DMS53 treated with DMSO at 0.1 percent for 48 hours (cell line): ENCODE measurements at regions not wholly inside any gene's neighbourhood (a gene's known extent, or its start where the extent isn't known, plus 50 kb on each side); places are given as distances from the start of the nearest gene placed in this dataset.

Experiments
- DNase-seq: peaks from one replicate; lab custom pipeline; 2025; ENCODE audit not compliant: unreplicated experiment; lab: John Stamatoyannopoulos, UW

DNA sequence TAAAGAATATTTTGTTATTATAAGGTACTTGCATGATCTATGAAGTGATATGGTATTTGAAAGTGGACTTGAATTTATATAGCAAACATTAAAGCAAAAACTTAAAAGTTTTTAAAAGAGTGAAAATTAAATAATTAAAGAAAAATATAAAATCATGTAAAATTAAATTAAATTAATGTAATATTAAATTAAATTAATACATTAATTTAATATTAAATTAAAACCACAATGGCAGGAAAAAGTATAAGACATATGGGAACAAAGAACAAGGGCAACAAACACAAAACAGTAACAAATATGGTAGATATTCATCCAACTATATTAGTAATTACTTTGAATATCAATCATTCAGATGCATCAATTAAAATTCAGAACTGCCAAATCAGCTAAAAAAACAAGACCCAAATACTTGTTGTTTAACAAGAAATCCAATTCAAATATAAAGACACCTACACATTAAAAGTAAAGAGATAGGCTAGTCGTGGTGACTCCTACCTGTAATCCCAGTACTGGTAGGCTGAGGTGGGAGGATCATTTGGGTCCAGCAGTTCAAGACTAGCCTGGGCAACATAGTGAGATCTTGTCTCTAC, 992.2 kb upstream of the MIR17HG start:
- no peak for DNase-seq

DNA sequence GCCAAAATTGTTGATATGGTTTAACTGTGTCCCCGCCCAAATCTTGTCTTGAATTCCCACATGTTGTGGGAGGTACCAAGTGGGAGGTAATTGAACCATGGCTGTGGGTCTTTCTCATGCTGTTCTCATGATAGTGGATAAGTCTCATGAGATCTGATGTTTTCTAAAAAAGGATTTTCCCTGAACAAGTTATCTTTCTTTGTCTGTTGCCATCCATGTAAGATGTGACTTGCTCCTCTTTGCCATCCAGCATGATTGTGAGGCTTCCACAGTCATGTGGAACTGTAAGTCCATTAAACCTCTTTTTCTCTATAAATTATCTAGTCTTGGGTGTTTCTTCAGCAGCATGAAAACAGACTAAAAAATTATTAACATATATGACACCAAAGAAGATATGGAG, 986.7 kb upstream of the MIR17HG start:
- DNase-seq = no peak

DNA sequence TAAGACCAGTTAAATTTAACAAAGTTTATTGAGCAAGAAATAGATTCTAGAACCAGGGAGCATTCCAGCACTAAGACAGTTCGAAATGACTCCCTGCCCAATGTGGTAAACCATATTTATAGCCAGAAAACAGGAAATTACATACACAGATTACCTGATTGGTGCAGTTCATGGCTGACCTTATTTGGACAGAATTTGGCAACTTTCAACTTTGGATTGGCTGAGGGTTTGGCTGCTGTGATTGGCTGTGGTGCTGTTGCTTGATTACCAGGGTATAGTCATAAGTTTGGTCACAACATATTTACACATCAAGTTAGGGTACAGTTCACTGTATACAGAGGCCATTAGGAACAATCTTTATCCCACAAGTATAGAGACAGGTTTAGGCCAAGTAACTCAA, 984.8 kb upstream of the MIR17HG start:
- no peak for DNase-seq

DNA sequence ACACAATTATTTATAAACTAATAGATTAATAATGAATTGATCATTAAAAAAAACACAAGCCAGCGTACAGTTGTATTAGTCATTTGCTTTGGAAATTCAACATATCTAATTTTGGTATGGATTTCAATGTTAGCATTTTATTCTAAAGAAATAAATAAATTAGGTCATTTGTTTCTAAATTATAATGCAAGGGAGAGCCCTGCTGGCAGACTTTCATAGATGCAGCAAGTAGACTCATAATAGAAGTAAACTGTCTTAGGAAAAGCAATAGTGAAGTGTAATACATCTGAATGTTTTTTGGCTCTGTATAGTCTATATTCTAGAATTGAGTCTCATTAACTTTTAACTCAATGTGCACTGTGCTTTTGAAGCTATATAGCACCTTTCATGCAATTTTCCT, 982.4 kb upstream of the MIR17HG start:
- DNase-seq = no peak

DNA sequence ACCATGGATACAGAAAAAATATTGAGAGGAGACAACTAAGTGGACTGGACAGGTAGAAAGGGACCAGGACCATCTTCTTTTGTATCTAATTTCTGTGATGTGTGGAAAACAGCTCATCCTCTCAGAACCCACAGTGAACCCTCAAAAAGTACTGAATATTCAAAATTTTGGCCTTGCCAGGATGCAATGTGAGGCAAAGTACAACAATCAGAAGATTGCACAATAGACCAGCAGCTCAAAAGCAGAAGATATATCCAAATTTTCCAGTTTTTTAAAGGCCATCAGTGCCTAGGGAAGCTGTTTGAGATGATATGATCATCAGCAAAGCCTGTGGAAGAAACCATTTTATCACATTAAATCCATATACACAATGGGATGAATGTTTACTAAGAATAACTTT, 973.3 kb upstream of the MIR17HG start:
- no peak for DNase-seq

DNA sequence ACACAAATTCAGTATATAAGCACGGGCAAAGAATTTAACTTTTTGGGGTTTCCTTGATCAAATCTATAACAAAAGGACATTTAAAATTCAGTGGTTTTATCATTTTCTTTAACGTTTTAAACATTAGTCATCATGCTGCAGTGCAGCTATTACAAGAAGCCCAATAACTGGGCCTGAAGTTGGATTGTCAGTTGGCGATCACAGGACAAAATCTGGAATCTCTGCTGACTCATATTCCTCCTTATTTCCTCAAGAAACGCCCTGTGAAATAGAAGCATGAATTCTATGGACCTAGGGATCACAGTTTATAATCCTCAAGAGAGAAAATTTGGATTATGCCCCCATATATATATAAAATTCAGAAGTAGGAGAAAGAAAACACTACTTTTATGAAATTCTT, 971.6 kb upstream of the MIR17HG start:
- no peak for DNase-seq

DNA sequence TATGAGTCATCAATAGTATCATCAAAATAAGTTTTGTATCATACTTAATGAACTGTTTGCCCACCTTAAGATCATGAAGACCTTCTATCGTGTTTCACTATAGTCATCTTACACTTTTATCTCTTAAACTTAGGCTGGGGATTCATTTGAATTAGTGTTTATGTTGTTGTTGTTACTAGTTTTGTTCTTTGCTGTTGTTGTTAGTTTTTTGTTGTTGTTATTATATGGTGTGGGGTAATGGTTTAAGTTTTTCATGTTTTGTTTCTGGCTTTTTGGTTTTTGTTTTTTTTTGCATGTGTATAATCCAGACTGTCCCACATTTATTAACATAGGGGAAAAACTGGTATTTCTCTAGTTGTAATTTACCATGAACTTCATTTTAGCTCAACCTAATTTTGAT, 965.1 kb upstream of the MIR17HG start:
- DNase-seq = no peak

DNA sequence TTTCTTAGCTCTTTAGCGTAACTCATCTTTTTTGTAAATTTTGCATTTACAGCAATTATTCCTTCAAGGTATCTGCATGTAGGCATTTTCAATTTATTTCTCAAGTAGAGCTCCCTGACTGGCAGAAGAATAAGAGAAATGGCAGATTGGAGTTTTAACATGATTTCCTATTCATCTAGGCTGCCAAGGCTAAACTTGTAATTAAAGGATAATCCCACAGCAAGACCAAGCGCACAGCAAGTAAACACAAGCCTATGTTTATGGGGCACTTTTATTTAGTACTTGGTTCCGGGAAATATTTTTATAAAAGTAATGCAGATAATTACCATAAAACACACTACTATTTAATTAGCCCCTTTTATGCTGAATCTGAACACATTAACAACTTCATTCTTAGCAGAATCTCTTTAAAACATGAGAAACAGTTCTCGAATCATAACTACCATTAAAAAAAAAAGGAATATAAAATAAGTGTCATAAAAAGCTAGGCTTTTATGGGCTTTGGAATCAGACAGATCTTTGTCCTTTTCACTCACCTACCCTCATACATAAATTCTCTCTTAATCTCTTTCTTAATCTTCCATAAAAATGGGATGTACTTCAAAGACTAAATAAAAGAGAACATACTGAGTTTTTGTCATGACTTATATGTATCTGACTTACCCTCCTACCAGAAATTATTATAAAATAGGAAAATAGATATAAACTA, 961.6 kb upstream of the MIR17HG start:
- DNase-seq = no peak

DNA sequence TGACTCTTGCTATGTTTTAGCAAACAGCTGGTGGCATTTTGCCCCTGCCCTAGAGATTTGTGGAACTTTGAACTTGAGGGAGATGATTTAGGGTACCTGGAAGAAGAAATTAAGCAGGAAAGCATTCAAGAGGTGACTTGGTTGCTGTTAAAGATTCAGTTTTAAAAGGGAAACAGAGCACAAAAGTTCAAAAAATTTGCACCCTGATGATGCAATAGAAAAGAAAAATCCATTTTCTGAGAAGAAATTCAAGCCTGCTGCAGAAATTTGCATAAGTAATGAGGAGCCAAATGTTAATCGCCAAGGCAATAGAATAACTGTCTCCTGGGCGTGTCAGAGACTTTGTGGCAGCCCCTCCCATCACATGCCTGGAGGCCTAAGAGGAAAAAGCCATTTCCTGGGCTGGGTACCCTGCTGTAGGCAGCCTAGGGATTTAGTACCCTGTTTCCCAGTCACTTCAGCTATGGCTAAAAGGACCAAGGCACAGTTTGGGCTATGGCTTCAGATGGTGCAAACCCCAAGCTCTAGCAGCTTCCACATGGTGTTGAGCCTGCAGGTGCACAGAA, 958.5 kb upstream of the MIR17HG start:
- DNase-seq = no peak

DNA sequence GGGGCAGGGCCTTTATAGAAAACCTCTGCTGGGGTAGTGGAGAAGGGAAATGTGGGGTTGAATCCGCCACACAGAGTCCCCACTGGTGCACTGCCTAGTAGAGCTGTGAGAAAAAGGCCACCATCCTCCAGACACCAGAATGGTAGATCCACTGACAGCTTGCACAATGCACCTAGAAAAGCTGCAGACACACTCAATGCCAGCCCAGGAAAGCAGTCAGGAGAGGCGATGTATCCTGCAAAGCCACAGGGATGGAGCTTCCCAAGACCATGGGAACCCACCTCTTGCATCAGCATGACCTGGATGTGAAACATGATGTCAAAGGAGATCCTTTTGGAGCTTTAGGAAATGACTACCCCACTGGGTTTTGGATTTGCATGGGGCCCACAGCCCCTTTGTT, 958.0 kb upstream of the MIR17HG start:
- no peak for DNase-seq

DNA sequence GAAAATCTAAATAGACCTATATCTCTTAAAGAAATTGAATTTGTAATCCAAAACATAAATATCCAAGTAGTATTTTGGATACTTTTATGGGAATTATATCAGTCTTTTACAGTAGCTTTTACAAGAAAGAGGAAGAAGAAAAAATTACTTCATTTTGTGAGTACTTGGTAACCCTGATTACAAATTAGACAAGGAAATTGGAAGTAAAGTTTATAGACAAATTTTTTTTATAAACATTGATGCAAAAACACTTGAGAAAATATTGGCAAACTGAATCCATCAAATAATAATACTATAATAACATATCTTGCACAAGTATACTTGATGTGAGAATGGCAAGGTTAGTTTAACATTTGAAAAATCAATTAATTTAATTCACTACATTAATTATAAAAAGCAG, 954.1 kb upstream of the MIR17HG start:
- no peak for DNase-seq

DNA sequence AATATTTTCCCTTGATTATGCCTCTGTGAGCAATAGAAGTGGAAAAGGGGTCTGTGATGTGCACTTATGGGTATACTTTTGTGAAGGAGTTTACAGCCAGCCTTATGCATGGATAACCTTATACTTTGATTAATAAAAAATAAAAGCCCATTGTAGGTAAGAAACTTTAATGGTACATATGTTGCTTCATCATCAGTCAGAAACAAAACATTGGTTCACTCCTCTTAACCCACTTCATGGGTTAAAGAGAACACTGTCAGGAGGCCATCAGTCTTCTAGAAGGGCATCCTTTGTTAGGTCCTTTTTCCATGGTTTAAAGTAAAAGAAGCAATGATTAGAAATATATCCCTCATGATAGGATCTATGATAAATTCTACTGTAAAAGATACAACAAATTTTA, 952.1 kb upstream of the MIR17HG start:
- DNase-seq = no peak

DNA sequence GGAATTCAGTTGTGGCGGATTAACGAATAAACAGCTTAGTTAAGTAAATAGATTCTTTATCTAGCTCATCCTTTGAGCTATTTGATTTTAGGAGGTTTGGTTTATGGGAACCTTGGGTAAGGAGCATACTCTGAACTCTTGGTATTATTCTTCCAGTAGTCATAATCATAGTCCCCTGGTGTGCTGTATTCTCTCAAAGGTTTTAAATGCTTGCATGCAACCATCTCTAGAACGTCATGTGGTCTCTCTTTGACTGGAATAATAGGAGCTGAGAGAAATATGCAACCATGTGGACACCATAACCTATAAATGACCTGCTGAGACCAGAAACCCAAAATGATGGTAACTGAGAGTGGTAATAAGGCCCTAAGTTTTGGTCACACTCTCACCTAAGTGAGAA, 951.6 kb upstream of the MIR17HG start:
- DNase-seq = no peak

DNA sequence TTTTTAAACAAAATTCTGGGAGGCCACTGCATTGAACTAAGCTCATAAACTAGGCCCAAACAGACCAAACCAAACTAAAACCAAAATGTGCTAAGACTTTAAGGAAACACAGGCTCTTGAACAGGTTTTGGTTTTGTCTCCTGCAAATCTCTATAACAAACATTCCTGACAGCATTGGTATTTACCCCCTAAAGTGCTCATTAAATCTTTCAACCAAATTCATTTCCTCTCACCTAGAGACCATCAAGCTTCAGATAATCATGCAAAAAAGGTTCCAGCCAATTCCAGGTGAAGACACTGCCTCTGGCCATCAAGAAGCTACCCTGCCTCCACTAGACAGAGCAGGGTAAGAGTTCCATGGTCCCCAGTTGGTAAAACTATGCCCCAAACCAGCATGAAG, 951.2 kb upstream of the MIR17HG start:
- DNase-seq = no peak

DNA sequence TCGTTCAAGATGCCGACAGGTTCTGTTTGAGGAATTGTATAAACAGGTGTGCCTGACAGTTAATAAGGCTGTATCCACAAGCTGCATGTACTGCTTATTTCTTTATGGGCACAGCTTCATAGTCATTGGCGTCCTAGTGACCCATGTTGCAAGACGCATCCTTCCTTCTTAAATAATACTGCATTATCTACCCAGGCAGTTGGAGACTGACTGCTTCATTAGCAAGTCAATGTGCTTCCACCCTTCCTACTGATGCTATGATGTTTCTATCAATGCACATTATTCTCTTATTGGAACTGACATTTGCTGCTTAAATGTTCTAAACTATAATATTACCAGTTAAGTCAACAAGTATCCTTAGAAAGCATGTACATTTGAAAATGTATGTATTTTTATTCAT, 950.0 kb upstream of the MIR17HG start:
- no peak for DNase-seq

DNA sequence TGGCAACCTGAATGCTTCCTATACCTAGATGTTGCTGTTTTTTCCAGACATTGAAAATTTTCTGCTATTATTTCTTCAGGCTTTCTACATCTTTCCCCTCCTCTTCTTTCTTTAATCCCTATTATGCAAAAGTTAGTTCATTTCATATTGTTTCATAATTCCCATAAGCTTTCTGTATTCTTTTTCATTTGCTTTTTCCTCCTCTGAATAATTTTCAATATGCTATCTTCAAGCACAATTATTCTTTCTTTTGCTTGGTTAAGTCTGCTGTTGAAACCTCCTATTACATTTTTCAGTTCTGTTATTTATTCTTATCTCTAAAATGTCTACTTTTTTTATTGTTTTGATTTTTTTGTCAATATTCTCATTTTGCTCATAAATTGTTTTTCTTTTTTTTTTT, 947.1 kb upstream of the MIR17HG start:
- DNase-seq = no peak

DNA sequence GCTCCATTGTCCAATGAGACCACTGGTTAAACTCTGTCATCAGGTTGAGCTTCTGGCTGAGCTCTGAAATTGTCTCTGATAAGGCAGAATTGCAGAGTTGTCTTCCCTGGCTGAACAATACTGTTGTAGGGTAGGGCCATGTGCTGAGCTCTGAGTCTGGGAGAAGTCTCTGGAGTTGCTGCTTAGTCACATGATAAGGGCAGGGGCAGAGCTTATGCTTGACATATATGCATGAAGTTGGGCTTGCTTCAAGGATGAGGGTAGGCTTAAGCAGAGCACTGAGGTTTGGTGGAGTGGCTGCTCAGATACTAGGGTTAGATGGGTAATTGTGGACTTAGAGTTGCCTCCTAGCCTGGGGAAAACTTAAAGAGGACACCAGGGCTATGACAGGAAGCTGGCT, 946.3 kb upstream of the MIR17HG start:
- DNase-seq = no peak

DNA sequence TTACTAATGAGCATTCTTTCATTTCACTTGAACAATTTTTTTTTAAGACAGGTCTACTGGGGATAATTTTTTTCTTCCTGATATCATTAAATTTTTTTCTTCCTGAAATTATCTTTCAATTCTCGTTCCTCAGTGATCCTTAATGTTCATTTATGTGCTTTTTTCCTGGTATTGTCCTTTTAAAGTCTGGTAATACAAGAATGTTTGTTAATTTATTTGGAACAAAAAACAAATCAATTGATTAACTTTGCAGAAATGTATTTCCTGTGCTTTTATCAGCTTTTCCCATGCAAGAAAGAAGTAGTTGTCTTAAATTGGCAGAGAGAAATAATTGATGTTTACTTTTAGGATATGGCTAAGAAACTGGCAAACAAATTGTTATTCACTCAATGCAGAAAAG, 945.4 kb upstream of the MIR17HG start:
- no peak for DNase-seq

DNA sequence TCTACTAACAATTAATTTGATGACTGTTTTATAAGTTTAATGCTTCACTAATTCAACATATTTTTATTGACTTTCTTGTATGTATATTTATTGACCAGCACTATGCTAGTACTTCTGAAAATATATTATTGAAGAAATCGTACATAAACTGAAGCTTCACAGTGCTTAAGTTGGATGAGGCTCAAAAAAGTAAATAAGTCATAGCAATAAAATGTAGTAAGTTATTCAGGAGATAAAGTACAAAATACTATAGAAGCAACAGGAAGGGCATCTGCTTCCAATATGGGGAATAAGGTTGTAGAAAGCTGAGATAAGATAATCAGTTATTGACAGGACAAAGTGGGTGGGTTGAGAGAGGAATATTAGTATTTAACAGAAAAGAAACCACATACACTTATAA, 944.9 kb upstream of the MIR17HG start:
- no peak for DNase-seq

DNA sequence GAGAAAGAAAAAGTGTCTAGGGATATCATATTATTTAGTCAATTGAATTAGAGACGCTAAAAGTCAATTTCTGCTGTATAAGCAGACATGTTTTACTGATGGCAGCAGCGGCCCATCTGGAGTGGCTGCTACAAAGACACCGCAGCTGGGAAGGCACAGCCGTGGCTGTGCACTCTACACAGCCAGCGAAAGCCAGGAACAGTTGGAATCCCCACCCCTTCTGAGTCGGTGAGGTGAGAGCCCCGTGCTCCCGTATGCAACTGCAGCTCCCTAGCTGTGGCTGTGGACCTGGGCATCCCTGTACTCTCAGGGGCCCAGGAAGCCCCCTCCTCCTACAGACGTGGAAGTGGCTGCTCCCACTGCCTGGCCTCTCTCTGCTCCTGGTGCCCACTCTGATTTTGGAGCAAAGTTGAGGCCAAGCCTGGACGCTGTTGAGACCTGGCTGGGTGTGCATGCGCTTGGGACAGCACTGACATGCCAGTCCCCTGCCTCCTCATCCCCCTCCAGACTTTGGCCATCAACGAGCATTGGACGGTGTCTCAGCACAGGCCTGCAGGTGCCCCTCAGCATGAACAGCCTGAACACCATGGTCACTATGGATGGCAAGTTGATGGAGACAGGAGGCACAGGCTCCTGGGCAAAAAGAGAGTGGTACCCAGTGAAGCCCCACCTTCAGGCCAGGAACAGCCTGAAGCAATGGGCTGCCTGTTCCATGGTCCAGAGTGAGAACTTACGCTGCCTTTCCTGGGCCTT, 944.0 kb upstream of the MIR17HG start:
- DNase-seq = no peak

DNA sequence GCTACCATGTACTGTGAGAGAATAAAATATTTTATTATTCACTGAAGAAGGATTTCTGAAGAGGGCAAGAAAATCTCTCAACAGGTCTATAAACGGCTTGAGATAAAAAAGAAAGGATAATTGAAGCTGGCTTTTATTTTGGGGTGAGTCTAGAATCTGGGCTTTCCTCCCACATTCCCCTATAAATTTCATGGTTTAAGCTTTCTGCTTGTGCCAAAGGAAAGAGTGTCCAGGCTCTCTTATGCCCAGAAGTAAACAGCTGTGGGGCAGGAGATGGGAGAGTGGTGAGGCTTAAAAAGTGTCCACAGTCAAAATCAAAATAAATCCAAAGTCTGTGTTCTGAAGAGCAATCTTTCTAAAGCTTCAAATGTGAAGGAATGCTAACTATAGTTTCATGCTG, 942.2 kb upstream of the MIR17HG start:
- no peak for DNase-seq

DNA sequence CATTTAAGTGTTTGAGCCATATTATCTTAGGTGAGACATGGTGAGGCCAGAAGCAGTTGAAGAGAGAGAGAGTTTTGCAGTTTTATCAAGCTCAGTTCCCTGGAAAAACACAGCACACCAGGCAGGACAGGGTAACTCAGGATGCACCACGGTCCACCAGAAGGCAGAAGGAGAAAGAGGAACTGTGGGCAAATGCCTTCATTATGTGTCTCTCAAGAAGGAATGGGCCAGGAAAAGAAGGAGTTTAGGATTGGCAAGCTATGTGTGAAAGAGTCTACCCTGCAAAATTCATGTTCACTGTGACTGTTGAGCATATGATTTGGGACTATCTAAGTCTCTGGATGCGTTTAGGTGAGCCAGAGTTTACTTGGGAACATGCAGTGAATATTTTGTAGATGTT, 934.5 kb upstream of the MIR17HG start:
- no peak for DNase-seq
